HG02840 (cell line): ENCODE measurements at regions not wholly inside any gene's neighbourhood (a gene's known extent, or its start where the extent isn't known, plus 50 kb on each side); places are given as distances from the start of the nearest gene placed in this dataset.

Experiments
- ATAC-seq: cut with Tn5 transposase; IDR thresholded peaks from one replicate; pipeline ENCODE4 v1.9.1; 2021; ENCODE audit warnings: mild to moderate bottlenecking, moderate library complexity, moderate number of reproducible peaks; ENCODE audit not compliant: unreplicated experiment, low FRiP score

- ATAC-seq = no peak
Observed at GRCh38 chr9:108526518-108526917, 329.3 kb downstream of the ACTL7B start.

- no peak for ATAC-seq
Observed at GRCh38 chr9:108525186-108525585, 330.6 kb downstream of the ACTL7B start.

DNA sequence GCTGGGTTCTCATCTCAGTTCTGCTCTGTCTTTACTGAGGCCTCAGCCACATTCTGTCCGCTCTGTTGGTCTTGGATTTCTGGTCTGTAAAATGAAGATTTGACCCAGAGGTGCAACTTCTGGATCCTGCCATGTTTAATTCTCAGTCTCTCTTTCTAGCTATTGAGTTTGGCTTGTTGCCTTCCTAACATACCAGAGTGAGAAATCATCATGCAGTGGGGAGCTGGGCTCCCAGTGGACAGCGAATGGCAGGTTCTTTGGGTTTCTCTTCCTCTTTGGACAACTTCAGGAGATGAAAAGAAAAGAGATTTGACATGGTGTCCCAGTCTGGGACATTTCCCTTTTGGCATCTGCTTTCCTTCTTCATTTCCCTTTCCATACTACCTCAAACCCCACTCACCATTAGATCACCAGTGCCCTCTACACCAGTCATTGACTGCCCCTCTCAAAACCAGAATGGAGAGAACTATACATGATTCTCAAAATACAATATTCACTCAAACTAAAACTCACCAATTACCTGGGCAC, 334.7 kb downstream of the ACTL7B start:
- ATAC-seq = no peak

DNA sequence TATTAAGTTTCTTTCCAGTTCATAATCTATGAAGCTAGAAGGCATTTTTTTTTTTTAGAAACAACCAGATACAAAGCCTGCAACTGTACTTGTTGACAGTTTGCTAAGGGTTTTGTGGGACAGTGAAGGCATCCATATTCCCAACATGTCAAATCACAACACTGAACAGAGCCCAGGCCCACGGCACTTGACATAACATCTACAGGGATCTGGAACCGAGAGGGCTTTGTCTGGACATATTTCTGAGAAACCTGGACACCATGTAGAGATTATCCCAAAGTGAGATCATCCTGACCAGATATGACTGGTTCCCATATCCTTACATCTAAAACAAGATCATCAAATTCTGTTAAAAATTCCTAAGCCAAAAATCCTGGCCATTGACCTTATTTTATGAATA, 336.3 kb downstream of the ACTL7B start:
- ATAC-seq = no peak

GRCh38 chr9:108517651-108518365, 338.0 kb downstream of the ACTL7B start:
- ATAC-seq = no peak

- no peak for ATAC-seq
Observed at GRCh38 chr9:108516391-108516790, 339.4 kb downstream of the ACTL7B start.

DNA sequence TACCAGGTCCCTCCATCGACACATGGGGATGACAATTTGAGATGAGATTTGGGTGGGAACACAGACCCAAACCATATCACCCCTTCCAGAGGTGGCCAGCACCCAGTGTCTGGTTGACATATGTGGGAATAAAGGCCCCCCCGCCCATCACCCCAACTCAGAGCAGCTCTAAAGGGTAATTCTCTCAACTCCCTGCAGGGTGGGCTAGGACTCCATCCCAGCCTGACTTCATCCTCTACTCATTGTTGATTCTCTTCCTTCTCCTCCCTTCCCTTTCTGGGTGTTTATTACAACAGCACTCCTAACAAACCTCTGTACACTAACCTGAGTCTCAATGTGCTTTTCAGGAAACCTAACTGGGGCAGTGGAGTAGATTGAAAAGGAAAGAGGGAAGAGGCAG, 339.9 kb downstream of the ACTL7B start:
- no peak for ATAC-seq

GRCh38 chr9:108512426-108513173, 343.2 kb downstream of the ACTL7B start:
- ATAC-seq = no peak

GRCh38 chr9:108511307-108511706, 344.5 kb downstream of the ACTL7B start:
- ATAC-seq = no peak

DNA sequence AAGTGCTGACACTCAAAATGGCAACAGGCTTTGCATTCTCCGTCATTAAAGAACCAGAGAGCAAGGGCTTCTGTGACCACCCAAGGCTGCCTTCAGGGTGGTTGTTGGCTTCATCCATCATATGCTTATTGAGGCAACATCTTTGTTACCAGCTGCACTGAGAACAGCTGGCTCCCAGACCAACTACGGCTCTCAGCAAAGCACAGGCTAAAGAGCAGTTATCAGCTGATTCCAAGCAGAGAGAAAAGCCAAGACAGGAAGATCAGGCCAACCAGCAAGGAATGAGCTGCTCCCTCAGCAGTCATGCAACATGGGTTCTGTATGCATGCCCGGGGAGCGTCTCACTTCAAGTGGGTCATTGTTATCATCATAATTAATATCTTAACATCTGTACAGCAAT, 358.9 kb downstream of the ACTL7B start:
- no peak for ATAC-seq

DNA sequence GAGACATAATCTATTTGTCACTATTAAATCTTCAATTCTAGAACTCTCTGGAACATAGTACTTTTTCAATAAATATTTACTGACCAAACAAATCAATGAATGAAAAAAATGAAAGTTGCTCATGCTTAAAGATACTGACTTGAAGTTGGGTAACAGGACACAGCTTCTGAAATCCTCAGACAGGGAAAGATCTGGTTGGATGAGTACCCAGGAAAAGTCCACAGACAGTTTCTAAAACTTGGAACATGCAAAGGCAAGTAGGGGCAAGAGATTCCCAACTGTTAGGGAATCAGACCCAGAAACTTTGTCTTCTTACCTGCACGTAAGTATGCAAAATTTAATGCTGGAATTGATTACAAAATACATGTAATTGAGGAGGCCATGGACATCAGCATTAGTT, 366.2 kb downstream of the ACTL7B start:
- no peak for ATAC-seq

DNA sequence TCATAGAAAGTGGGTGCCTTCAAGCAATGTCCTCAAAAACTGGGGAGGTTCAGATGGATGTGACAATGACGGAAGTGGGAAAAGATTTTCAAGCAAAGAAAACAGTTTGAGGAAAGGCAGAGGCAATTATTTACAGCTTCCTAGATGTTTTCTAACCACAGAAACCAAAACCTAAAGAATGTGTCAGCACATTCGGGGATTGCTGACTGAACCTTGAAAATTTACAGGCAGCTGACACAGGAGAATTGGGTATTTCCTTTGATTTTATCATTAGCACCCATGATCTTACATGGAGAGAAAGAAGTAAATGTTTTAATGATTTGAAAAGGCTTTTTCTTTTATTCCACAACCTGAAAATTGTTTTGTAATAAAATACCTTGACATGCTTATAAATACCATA, 369.0 kb downstream of the ACTL7B start:
- ATAC-seq = no peak

GRCh38 chr9:108484468-108484867, 371.3 kb downstream of the ACTL7B start:
- no peak for ATAC-seq

- ATAC-seq = no peak
Observed at GRCh38 chr9:108483676-108484075, 372.1 kb downstream of the ACTL7B start.

- no peak for ATAC-seq
Observed at GRCh38 chr9:108479989-108480652, 375.7 kb downstream of the ACTL7B start.

DNA sequence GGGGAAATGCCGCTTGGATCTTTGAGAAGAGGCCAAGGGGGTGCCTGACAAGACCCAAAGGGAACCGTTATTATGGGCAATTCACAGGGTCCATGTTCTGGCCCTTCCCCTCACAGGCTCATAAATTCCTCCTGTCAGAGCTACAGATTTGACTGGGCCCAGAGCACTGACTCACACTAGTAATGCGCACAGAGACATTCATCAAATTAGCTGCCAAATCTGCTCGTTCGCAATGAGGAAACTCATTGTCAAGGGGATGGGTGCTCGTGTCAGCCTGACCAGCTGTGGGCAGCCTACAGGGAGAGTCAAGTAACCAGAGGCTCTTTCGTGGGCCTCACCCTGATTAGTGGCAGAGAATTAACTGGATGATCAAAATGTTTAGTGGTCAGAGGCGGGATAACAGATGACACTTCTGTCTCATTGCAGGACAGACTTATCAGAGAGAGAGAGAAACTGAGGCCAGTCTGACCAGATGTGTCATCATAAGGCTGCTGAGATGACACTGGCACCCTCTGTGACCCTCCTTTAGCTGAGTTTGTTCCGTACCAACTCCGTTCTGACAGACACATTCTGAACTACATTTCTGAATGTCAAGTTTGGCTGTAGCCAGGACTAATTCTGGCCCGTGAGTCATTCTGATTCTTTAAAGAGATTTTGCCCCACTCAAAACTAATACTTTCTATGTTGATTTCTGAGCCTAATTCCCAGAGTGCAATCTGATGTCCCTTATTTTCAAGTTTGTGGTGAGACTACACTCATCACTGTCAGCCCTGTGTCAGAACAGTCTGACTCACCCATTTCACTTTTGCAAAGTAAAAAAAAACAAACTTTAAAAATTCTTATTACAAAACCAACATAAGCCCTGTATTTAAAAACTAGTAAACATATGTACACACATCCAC, 377.1 kb downstream of the ACTL7B start:
- ATAC-seq = no peak

DNA sequence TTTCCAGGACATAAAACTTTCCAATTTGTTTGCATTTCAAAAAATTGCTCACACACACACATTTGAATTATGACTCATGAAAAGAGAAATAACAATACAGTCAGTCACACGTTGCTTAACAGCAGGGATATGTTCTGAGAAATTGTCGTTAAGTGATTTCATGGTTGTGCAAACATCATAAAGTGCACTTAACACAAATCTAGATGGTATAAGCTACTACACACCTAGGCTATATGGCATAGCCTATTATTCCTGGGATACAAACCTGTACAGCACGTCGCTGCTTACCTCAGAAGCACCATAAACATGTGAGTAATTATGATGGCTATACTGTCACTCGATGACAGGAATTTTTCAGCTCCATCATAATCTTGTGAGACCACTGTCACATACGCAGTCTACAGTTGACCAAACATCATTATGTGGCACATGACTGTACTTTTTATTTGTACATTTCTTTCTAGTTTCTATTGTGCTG, 378.2 kb downstream of the ACTL7B start:
- ATAC-seq = no peak

DNA sequence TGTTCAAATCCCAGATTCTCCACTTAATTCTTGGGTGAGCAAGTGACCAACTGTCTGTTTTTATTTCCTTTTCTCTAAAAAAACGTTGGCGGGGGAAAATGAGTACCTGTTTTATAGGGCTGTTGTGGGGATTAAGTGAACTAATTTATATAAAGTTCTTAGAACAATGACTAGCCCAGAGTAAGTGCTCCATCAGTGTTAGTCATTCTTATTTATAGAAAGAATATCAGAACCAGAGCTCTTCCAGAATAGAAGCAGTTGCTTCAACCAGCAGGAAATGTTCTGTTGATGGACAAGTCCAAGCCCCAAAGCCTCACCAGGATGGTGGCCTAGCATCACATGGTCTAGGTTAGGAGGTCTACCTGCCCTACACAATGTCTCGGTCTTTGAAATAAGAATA, 379.2 kb downstream of the ACTL7B start:
- no peak for ATAC-seq

GRCh38 chr9:108475813-108476212, 380.0 kb downstream of the ACTL7B start:
- no peak for ATAC-seq

- no peak for ATAC-seq
Observed at GRCh38 chr9:108474356-108474755, 381.4 kb downstream of the ACTL7B start.
